Loucy (cell line): ENCODE measurements at regions not wholly inside any gene's neighbourhood (a gene's known extent, or its start where the extent isn't known, plus 50 kb on each side); places are given as distances from the start of the nearest gene placed in this dataset.

Experiments used
- EZH2phosphoT487 ChIP-seq: fragments of 200-600 bp; IDR thresholded peaks from 2 replicates; pipeline ENCODE4 v1.6.1; 2018; ENCODE audit warnings: antibody characterized with exemption, mild to moderate bottlenecking, moderate library complexity, borderline replicate concordance
- TF ChIP-seq, protein P1 (sequence below): fragments of 200-600 bp; sonication (generic); conservative IDR thresholded peaks from 2 replicates; pipeline ENCODE4 v1.5.1; 2014; ENCODE audit warnings: mild to moderate bottlenecking, antibody characterized with exemption, low read length

GRCh38 chr5:152337484-152337883 lies 67.6 kb downstream of the NMUR2 start:
- TF ChIP-seq, protein P1, sequence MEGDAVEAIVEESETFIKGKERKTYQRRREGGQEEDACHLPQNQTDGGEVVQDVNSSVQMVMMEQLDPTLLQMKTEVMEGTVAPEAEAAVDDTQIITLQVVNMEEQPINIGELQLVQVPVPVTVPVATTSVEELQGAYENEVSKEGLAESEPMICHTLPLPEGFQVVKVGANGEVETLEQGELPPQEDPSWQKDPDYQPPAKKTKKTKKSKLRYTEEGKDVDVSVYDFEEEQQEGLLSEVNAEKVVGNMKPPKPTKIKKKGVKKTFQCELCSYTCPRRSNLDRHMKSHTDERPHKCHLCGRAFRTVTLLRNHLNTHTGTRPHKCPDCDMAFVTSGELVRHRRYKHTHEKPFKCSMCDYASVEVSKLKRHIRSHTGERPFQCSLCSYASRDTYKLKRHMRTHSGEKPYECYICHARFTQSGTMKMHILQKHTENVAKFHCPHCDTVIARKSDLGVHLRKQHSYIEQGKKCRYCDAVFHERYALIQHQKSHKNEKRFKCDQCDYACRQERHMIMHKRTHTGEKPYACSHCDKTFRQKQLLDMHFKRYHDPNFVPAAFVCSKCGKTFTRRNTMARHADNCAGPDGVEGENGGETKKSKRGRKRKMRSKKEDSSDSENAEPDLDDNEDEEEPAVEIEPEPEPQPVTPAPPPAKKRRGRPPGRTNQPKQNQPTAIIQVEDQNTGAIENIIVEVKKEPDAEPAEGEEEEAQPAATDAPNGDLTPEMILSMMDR: no peak
- TF ChIP-seq EZH2phosphoT487: no peak
